IMR-90 (cell line): ENCODE measurements at regions not wholly inside any gene's neighbourhood (a gene's known extent, or its start where the extent isn't known, plus 50 kb on each side); places are given as distances from the start of the nearest gene placed in this dataset.

ENCODE experiments used
- ATAC-seq: fragments of 200-7000 bp; cut with Tn5 transposase; 2 replicates; pipeline ENCODE4 v1.9.1; 2020; ENCODE audit warnings: low read depth, mild to moderate bottlenecking, moderate library complexity
- BruUV-seq: library from RNA; stranded (reverse); fragments of 400-500 nt; replicated peaks from 2 replicates; lab custom pipeline; 2021; lab: Mats Ljungman, UMichigan
- CTCF ChIA-PET: fragments of 300-600 bp; formaldehyde crosslinking; extraction: SDS; loops from one replicate; lab custom pipeline; 2021; ENCODE audit warnings: antibody characterized with exemption; lab: Yijun Ruan, JAX
- POLR2A ChIA-PET: fragments of 300-600 bp; sonication (Branson Sonifier 250); formaldehyde crosslinking; loops from one replicate; lab custom pipeline; 2022; ENCODE audit warnings: antibody characterized with exemption; ENCODE audit not compliant: unreplicated experiment; lab: Charles Lee
- DNase-seq: peaks from one replicate; pipeline ENCODE4 v3.0.0; 2013
- H2AFZ ChIP-seq: replicated peaks from 2 replicates; pipeline ENCODE3; 2013; ENCODE audit warnings: low read length, mild to moderate bottlenecking; ENCODE audit not compliant: poor library complexity
- H2AK5ac ChIP-seq: 2 replicates; pipeline ENCODE4 v1.6.1; 2013; ENCODE audit warnings: low read depth, low read length, inconsistent platforms
- H2AK9ac ChIP-seq: replicated peaks from 2 replicates; pipeline ENCODE3; 2013; ENCODE audit warnings: mild to moderate bottlenecking, low read depth, low read length, moderate library complexity; ENCODE audit not compliant: poor library complexity
- H2BK120ac ChIP-seq: 2 replicates; pipeline ENCODE4 v1.6.1; 2013; ENCODE audit warnings: low read depth, low read length, inconsistent platforms
- H2BK15ac ChIP-seq: 3 replicates; pipeline ENCODE4 v1.6.1; 2013; ENCODE audit warnings: low read depth, low read length, inconsistent platforms
- H2BK20ac ChIP-seq: 2 replicates; pipeline ENCODE4 v1.6.1; 2013; ENCODE audit warnings: low read depth, mild to moderate bottlenecking, inconsistent platforms, low read length, moderate library complexity
- H2BK5ac ChIP-seq: 2 replicates; pipeline ENCODE4 v1.6.1; 2013; ENCODE audit warnings: mild to moderate bottlenecking, low read depth, low read length, inconsistent platforms; ENCODE audit not compliant: poor library complexity, severe bottlenecking
- H3K14ac ChIP-seq: replicated peaks from 2 replicates; pipeline ENCODE4 v1.6.1; 2013; ENCODE audit warnings: low read depth, low read length, inconsistent platforms
- H3K18ac ChIP-seq: 2 replicates; pipeline ENCODE4 v1.6.1; 2013; ENCODE audit warnings: low read depth, low read length, control low read depth
- H3K23ac ChIP-seq: 2 replicates; pipeline ENCODE4 v1.6.1; 2013; ENCODE audit warnings: low read depth, low read length, inconsistent platforms
- H3K27ac ChIP-seq: 2 replicates; pipeline ENCODE4 v1.5.1; 2013; ENCODE audit warnings: mild to moderate bottlenecking, control low read depth, low read length; ENCODE audit not compliant: insufficient read depth
- H3K27me3 ChIP-seq: 2 replicates; pipeline ENCODE4 v1.6.1; 2013; ENCODE audit warnings: low read length; ENCODE audit not compliant: control insufficient read depth, insufficient read depth
- H3K36me3 ChIP-seq: 2 replicates; pipeline ENCODE4 v1.6.1; 2013; ENCODE audit warnings: low read length, mixed read lengths; ENCODE audit not compliant: control insufficient read depth, insufficient read depth
- H3K4ac ChIP-seq: 2 replicates; pipeline ENCODE4 v1.6.1; 2013; ENCODE audit warnings: low read depth, low read length, inconsistent platforms
- H3K4me1 ChIP-seq: 2 replicates; pipeline ENCODE4 v1.6.1; 2013; ENCODE audit warnings: low read length, mixed read lengths; ENCODE audit not compliant: control insufficient read depth, insufficient read depth
- H3K4me2 ChIP-seq: 2 replicates; pipeline ENCODE4 v1.6.1; 2013; ENCODE audit warnings: low read depth, mild to moderate bottlenecking, control low read depth, low read length, moderate library complexity
- H3K4me3 ChIP-seq: 2 replicates; pipeline ENCODE4 v1.5.1; 2013; ENCODE audit warnings: low read depth, mild to moderate bottlenecking, control low read depth, low read length, moderate library complexity; ENCODE audit not compliant: insufficient read depth
- H3K56ac ChIP-seq: 2 replicates; pipeline ENCODE4 v1.6.1; 2013; ENCODE audit warnings: low read length, inconsistent platforms; ENCODE audit not compliant: insufficient read depth; ENCODE audit errors: extremely low read depth
- H3K79me1 ChIP-seq, 2 experiments: 2 replicates each; pipeline ENCODE4 v1.6.1; 2013; ENCODE audit warnings: low read length in 2 of 2, inconsistent platforms in 1 of 2, low read depth in 1 of 2
- H3K9ac ChIP-seq: 2 replicates; pipeline ENCODE4 v1.6.1; 2013; ENCODE audit warnings: low read depth, low read length, control low read depth
- H3K9me1 ChIP-seq: 2 replicates; pipeline ENCODE4 v1.6.1; 2013; ENCODE audit warnings: low read length, inconsistent platforms; ENCODE audit not compliant: insufficient read depth
- H3K9me3 ChIP-seq: 2 replicates; pipeline ENCODE4 v1.6.1; 2013; ENCODE audit warnings: low read length; ENCODE audit not compliant: control insufficient read depth, insufficient read depth
- H4K20me1 ChIP-seq: 2 replicates; pipeline ENCODE4 v1.6.1; 2013; ENCODE audit warnings: low read length, inconsistent platforms; ENCODE audit not compliant: insufficient read depth
- H4K5ac ChIP-seq: 2 replicates; pipeline ENCODE4 v1.6.1; 2013; ENCODE audit warnings: mild to moderate bottlenecking, low read depth, low read length, control low read depth
- H4K8ac ChIP-seq, 2 experiments: 2 replicates each; pipeline ENCODE4 v1.6.1; 2013; ENCODE audit warnings: low read depth in 2 of 2, low read length in 2 of 2, control low read depth in 1 of 2, inconsistent platforms in 1 of 2
- H4K91ac ChIP-seq: 2 replicates; pipeline ENCODE4 v1.6.1; 2013; ENCODE audit warnings: low read depth, low read length, inconsistent platforms; ENCODE audit not compliant: insufficient read depth
- MAFK ChIP-seq: IDR thresholded peaks from 2 replicates; pipeline ENCODE4 v1.6.1; 2012; ENCODE audit warnings: low read depth, low read length, improper control_type of control experiment
- WGBS, 2 experiments: methylation state at CpG; one replicate each; pipeline versions ENCODE4 v1.1.5 to v1.1.7; 2013; ENCODE audit warnings: missing lambda C conversion rate in 2 of 2; ENCODE audit not compliant: insufficient read length in 1 of 2; ENCODE audit errors: extremely low coverage in 2 of 2; 5-methylcytosine and 5-hydroxymethylcytosine counted together
- dilution Hi-C: fragments of 300-500 bp; cut with HindIII; formaldehyde crosslinking; loops from one replicate; pipeline ENCODE4 v1.14.3; 2018; ENCODE audit warnings: low sequenced_read_pairs; ENCODE audit not compliant: unreplicated experiment
- in situ Hi-C: fragments of 300-500 bp; cut with MboI; formaldehyde crosslinking; loops from 3 replicates; pipeline ENCODE4 v1.14.3; 2019; ENCODE audit warnings: low sequenced_read_pairs, inconsistent platforms, mixed read lengths
- intact Hi-C: fragments of 100-400 bp; cut with micrococcal nuclease; formaldehyde crosslinking; loops from 2 replicates; pipeline ENCODE4 v1.10.0; 2022

- H3K27ac ChIP-seq: no peak overlapping the region
- H2BK5ac ChIP-seq: no peak overlapping the region
- H3K36me3 ChIP-seq: no peaks in the 10 kb centered on the region
- no peaks in the 10 kb centered on the region for H3K4me1 ChIP-seq
- no peak for TF ChIP-seq MAFK
- dilution Hi-C loops (no loop called here), intact Hi-C loops (no loop called here), in situ Hi-C loops (no loop called here)
- no peak overlapping the region for H4K91ac ChIP-seq
- H2BK15ac ChIP-seq: no peak overlapping the region
- BruUV-seq: no TSS peak
- no peak overlapping the region for H4K8ac ChIP-seq
- no peak overlapping the region for H3K4me2 ChIP-seq
- ATAC-seq (no peak), DNase-seq (no peak)
- WGBS, 2 experiments: no CpG with 5 or more reads among the region's 3 CpGs
- H3K23ac ChIP-seq: no peak overlapping the region
- POLR2A ChIA-PET: no interaction called here
- no peak overlapping the region for H2BK20ac ChIP-seq
- no peak overlapping the region for H3K4ac ChIP-seq
- H3K56ac ChIP-seq: no peak overlapping the region
- no peak overlapping the region for H3K14ac ChIP-seq
- H3K9me3 ChIP-seq: no peaks in the 10 kb centered on the region
- H2BK120ac ChIP-seq: no peak overlapping the region
- H2AFZ ChIP-seq: no peak overlapping the region
- no peaks in the 10 kb centered on the region for H3K27me3 ChIP-seq
- no peak overlapping the region for H3K18ac ChIP-seq
- H3K79me1 ChIP-seq: no peaks in the 10 kb centered on the region
- H2AK5ac ChIP-seq: no peak overlapping the region
- no peak overlapping the region for H3K9ac ChIP-seq
- no peaks in the 10 kb centered on the region for H3K9me1 ChIP-seq
- H3K4me3 ChIP-seq: no peak overlapping the region
- CTCF ChIA-PET: no interaction called here
- H4K5ac ChIP-seq: no peak overlapping the region
- H4K20me1 ChIP-seq: no peaks in the 10 kb centered on the region
- H2AK9ac ChIP-seq: no peak overlapping the region
Measured at GRCh38 chr3:74739242-74739641, 124.8 kb upstream of the CNTN3 start.
